Left ventricle myocardium inferior (tissue), 1 donor: ENCODE measurements at regions not wholly inside any gene's neighbourhood (a gene's known extent, or its start where the extent isn't known, plus 50 kb on each side); places are given as distances from the start of the nearest gene placed in this dataset.

ENCODE experiments used
- DNase-seq: peaks from one replicate; pipeline ENCODE4 v3.0.0-alpha.2; 2020
- H3K27ac ChIP-seq: fragments of 200-600 bp; replicated peaks from 2 replicates; pipeline ENCODE4 v1.8.0; 2021
- H3K27me3 ChIP-seq: fragments of 200-600 bp; 2 replicates; pipeline ENCODE4 v1.8.0; 2021; ENCODE audit warnings: low read depth
- H3K36me3 ChIP-seq: fragments of 200-600 bp; 2 replicates; pipeline ENCODE4 v1.8.0; 2021
- H3K4me1 ChIP-seq: fragments of 200-600 bp; 2 replicates; pipeline ENCODE4 v1.8.0; 2021
- H3K4me3 ChIP-seq: fragments of 200-600 bp; 2 replicates; pipeline ENCODE4 v1.8.0; 2021; ENCODE audit warnings: mild to moderate bottlenecking, moderate library complexity
- H3K9me3 ChIP-seq: fragments of 200-600 bp; replicated peaks from 2 replicates; pipeline ENCODE4 v1.8.0; 2021
- intact Hi-C: fragments of 100-400 bp; cut with micrococcal nuclease; formaldehyde crosslinking; loops from one replicate; pipeline ENCODE4 v1.11.0; 2022
- TF ChIP-seq, protein P1 (sequence below): fragments of 200-600 bp; IDR thresholded peaks from 2 replicates; pipeline ENCODE4 v1.8.0; 2021; ENCODE audit warnings: antibody characterized with exemption, mild to moderate bottlenecking, borderline replicate concordance
- donor health status: DM: no; HTN: yes; CAD: no; lungs with severe emphysema.

DNA sequence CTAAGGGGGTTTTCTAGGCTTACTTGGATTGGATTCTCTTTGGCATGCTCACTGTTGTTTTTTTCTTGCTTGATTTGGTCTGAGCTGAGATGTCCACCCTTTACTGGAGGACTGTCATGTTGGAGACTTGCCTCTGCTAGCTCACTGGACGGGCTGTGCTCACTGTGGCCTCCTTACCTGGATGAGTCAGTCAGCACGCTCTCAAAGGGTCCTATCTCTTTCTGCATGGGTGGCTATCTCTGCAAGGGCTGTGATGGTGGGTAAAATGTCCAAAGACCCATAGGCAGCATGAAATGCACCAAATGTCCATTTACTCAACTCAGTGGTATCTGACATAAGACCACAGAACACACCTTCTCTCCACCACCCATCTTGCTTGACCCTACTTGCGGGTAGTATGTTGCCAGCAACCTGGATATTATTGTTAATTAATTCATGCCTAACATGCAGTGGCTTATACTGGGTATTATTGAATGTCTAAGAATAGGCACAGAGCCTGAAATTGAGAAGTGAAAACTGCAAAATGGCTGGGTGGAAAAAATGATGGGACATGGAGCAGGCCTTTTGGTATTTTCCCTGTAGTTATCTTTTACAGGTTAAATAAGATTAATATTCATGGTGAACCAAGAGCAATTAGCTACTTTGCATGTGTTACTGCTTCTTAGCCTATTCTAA lies 68.9 kb upstream of the TLE1 start:
- Histone ChIP-seq H3K36me3 (no peaks in the 10 kb centered on the region), H3K4me3 (no peak overlapping the region), H3K27me3 (no peaks in the 10 kb centered on the region), H3K4me1 (no peaks in the 10 kb centered on the region), H3K9me3 (no peaks in the 10 kb centered on the region), H3K27ac (no peak overlapping the region)
- TF ChIP-seq, protein P1, sequence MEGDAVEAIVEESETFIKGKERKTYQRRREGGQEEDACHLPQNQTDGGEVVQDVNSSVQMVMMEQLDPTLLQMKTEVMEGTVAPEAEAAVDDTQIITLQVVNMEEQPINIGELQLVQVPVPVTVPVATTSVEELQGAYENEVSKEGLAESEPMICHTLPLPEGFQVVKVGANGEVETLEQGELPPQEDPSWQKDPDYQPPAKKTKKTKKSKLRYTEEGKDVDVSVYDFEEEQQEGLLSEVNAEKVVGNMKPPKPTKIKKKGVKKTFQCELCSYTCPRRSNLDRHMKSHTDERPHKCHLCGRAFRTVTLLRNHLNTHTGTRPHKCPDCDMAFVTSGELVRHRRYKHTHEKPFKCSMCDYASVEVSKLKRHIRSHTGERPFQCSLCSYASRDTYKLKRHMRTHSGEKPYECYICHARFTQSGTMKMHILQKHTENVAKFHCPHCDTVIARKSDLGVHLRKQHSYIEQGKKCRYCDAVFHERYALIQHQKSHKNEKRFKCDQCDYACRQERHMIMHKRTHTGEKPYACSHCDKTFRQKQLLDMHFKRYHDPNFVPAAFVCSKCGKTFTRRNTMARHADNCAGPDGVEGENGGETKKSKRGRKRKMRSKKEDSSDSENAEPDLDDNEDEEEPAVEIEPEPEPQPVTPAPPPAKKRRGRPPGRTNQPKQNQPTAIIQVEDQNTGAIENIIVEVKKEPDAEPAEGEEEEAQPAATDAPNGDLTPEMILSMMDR: no peak
- no peak for DNase-seq
- intact Hi-C loops: no loop called here

DNA sequence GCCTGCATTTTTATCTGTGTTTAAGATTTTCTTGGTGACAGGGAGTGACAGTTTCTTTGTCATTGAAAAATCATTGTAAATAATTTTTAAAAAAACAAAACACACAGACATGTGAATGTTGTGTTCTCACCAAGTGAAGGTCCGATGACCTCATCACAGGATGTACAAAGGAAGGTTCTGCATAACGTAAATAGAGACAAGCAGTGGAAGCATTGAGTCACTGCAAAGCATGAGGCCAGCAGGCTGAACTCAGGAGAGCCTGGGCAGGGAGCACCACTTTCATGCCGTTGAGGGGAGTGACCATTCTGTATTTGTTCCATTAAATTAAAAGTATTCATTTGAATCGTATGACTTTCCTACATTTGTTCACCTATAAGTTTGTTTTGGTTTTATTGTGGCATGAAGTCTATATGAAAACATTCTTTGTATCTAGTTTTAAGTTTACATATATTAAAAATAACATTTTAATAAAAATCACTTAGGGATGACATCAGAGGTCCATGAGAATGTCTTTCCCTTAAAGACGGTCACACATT lies 70.4 kb upstream of the TLE1 start:
- TF ChIP-seq, protein P1: no peak
- intact Hi-C loops: no loop called here
- H3K36me3 ChIP-seq: no peaks in the 10 kb centered on the region
- H3K4me3 ChIP-seq: no peak overlapping the region
- no peaks in the 10 kb centered on the region for H3K4me1 ChIP-seq
- no peak for DNase-seq
- H3K27ac ChIP-seq: peak overlapping the region; percentile 4
- H3K27me3 ChIP-seq: no peaks in the 10 kb centered on the region
- no peaks in the 10 kb centered on the region for H3K9me3 ChIP-seq

DNA sequence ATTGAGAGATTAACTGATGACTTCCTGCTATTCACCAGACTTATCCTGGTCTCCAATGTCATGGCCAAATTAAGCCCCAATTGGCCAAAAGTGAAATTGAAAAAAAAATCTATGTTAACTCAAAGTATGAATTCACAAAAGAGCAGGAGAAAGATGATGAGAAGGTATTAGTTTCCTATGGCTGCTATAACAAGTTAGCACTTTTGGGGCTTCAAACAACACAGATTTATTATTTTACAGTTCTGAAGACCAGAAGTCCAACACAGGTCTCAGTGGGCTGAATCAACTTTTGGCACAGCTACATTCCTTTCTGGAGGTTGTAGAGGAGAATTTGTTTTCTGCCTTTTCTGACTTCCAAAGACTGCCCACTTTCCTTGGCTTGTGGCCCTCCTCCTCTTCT lies 78.6 kb upstream of the TLE1 start:
- Histone ChIP-seq H3K4me3 (no peak overlapping the region), H3K4me1 (no peaks in the 10 kb centered on the region), H3K9me3 (peaks cover 11% of the 10 kb centered on the region), H3K27ac (no peak overlapping the region), H3K36me3 (no peaks in the 10 kb centered on the region), H3K27me3 (no peaks in the 10 kb centered on the region)
- DNase-seq: no peak
- intact Hi-C loops: no loop called here
- TF ChIP-seq, protein P1: no peak

DNA sequence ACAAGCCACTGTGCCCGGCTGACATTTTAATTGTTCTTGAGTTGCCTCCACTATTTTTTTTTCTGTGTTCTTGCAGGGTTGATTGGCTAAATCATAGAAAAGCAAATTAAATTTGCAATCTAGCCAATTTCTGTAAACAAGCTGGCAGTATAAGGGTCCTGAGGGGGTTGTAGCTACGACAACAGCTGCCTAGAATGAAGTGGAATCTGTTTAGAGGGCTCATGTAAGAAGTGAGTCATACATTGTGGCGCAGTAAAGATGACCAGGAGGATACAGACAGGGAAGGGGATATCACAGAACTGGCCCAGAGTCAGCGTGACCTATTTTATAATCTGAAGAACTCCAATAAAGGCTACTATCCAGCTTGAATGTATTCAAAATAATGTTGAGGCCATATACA lies 82.2 kb upstream of the TLE1 start:
- Histone ChIP-seq H3K4me1 (no peaks in the 10 kb centered on the region), H3K27ac (no peak overlapping the region), H3K4me3 (no peak overlapping the region), H3K9me3 (peaks cover 11% of the 10 kb centered on the region), H3K36me3 (no peaks in the 10 kb centered on the region), H3K27me3 (no peaks in the 10 kb centered on the region)
- intact Hi-C loops: no loop called here
- DNase-seq: no peak
- TF ChIP-seq, protein P1: no peak

DNA sequence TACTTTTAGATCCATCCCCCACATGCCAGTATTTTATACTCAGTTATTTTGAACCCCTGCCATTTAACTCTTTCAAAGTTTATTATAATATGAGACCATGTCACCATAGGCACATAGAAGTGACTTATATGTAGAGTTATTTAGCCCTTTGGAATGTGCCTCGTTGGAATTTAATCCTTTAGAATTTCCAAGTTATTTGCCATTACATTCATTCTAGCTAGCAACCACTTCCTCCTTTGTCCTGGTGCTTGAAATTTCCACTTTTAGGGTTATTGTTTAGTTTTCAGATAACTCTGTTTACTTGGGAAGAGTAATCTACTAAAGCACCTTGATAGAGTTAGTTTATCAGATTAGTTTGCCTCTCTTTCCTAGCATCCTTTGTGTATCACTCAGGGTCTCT lies 82.8 kb upstream of the TLE1 start:
- TF ChIP-seq, protein P1: no peak
- Histone ChIP-seq H3K9me3 (peaks cover 11% of the 10 kb centered on the region), H3K4me1 (no peaks in the 10 kb centered on the region), H3K36me3 (no peaks in the 10 kb centered on the region), H3K4me3 (no peak overlapping the region), H3K27ac (no peak overlapping the region), H3K27me3 (no peaks in the 10 kb centered on the region)
- no peak for DNase-seq
- intact Hi-C loops: no loop called here
